GM23338 (cell line): ENCODE measurements at regions not wholly inside any gene's neighbourhood (a gene's known extent, or its start where the extent isn't known, plus 50 kb on each side); places are given as distances from the start of the nearest gene placed in this dataset.

ENCODE experiments used
- ATAC-seq: fragments of 200-7000 bp; cut with Tn5 transposase; 3 replicates; pipeline ENCODE4 v1.9.1; 2020
- DNase-seq: peaks from one replicate; pipeline ENCODE4 v3.0.0-alpha.2; 2015; ENCODE audit warnings: low spot score
- H2AFZ ChIP-seq: fragments of 200-600 bp; sonication (generic); 2 replicates; pipeline ENCODE4 v1.8.0; 2016; ENCODE audit warnings: antibody characterized with exemption, mild to moderate bottlenecking, moderate library complexity
- H3F3A ChIP-seq: fragments of 200-600 bp; sonication (generic); replicated peaks from 2 replicates; pipeline ENCODE4 v1.8.0; 2017; ENCODE audit warnings: antibody characterized with exemption, mixed run types, low read depth
- H3K27ac ChIP-seq: fragments of 200-600 bp; sonication (generic); 2 replicates; pipeline ENCODE4 v1.6.1; 2016; ENCODE audit warnings: low read depth
- H3K27me3 ChIP-seq: fragments of 200-600 bp; sonication (generic); 2 replicates; pipeline ENCODE4 v1.8.0; 2016; ENCODE audit warnings: mild to moderate bottlenecking, mixed run types, moderate library complexity; ENCODE audit not compliant: insufficient read depth
- H3K36me3 ChIP-seq: fragments of 200-600 bp; sonication (generic); 2 replicates; pipeline ENCODE4 v1.8.0; 2016; ENCODE audit warnings: mild to moderate bottlenecking; ENCODE audit not compliant: insufficient read depth
- H3K4me1 ChIP-seq: fragments of 200-600 bp; sonication (generic); 2 replicates; pipeline ENCODE4 v1.8.0; 2016; ENCODE audit warnings: mild to moderate bottlenecking, moderate library complexity; ENCODE audit not compliant: insufficient read depth
- H3K4me2 ChIP-seq: fragments of 200-600 bp; sonication (generic); 2 replicates; pipeline ENCODE4 v1.7.1; 2017; ENCODE audit warnings: mixed run types
- H3K4me3 ChIP-seq: fragments of 200-600 bp; sonication (generic); 2 replicates; pipeline ENCODE4 v1.6.1; 2016; ENCODE audit warnings: mixed run types
- H3K79me2 ChIP-seq: fragments of 200-600 bp; sonication (generic); replicated peaks from 2 replicates; pipeline ENCODE4 v1.8.0; 2017; ENCODE audit warnings: mild to moderate bottlenecking; ENCODE audit not compliant: insufficient read depth
- H3K9me2 ChIP-seq: fragments of 200-600 bp; sonication (generic); 2 replicates; pipeline ENCODE4 v1.8.0; 2017; ENCODE audit not compliant: insufficient read depth
- H4K20me1 ChIP-seq: fragments of 200-600 bp; sonication (generic); replicated peaks from 2 replicates; pipeline ENCODE4 v1.8.0; 2017; ENCODE audit warnings: mild to moderate bottlenecking; ENCODE audit not compliant: insufficient read depth
- H3K27ac Mint-ChIP-seq: 2 replicates; pipeline ENCODE4 v1.8.0; 2020; ENCODE audit warnings: inconsistent platforms, mild to moderate bottlenecking, moderate library complexity, mixed read lengths
- H3K27me3 Mint-ChIP-seq: 3 replicates; pipeline ENCODE4 v1.8.0; 2022; ENCODE audit warnings: low read depth, mild to moderate bottlenecking, moderate library complexity, mixed read lengths, inconsistent platforms; ENCODE audit not compliant: insufficient read depth, poor library complexity
- H3K36me3 Mint-ChIP-seq: 3 replicates; pipeline ENCODE4 v1.8.0; 2021; ENCODE audit warnings: low read depth, mild to moderate bottlenecking, inconsistent platforms, moderate library complexity, mixed read lengths
- H3K4me1 Mint-ChIP-seq: 3 replicates; pipeline ENCODE4 v1.8.0; 2020; ENCODE audit warnings: mild to moderate bottlenecking, inconsistent platforms, mixed read lengths
- H3K4me3 Mint-ChIP-seq: 3 replicates; pipeline ENCODE4 v1.8.0; 2021; ENCODE audit warnings: moderate library complexity, mild to moderate bottlenecking, inconsistent platforms, mixed read lengths
- H3K9me3 Mint-ChIP-seq: 3 replicates; pipeline ENCODE4 v1.8.0; 2020; ENCODE audit warnings: moderate library complexity, mild to moderate bottlenecking, inconsistent platforms, mixed read lengths
- EZH2phosphoT487 ChIP-seq: fragments of 200-600 bp; sonication (generic); IDR thresholded peaks from one replicate; pipeline ENCODE4 v1.8.1; 2018; ENCODE audit warnings: antibody characterized with exemption; ENCODE audit not compliant: unreplicated experiment
- JUNB ChIP-seq: IDR thresholded peaks from one replicate; pipeline ENCODE4 v1.6.1; 2016; ENCODE audit warnings: antibody characterized with exemption; ENCODE audit not compliant: unreplicated experiment
- NANOG ChIP-seq: IDR thresholded peaks from 2 replicates; pipeline ENCODE4 v1.6.1; 2016; ENCODE audit warnings: antibody characterized with exemption, borderline replicate concordance
- POLR2AphosphoS5 ChIP-seq: IDR thresholded peaks from 2 replicates; pipeline ENCODE4 v1.6.1; 2016; ENCODE audit warnings: antibody characterized with exemption, low read depth
- ZNF331 ChIP-seq: fragments of 250-450 bp; sonication (Bioruptor Pico); IDR thresholded peaks from 2 replicates; pipeline ENCODE4 v1.5.0; 2020; ENCODE audit warnings: low read depth, mild to moderate bottlenecking, moderate library complexity
- ZNF462 ChIP-seq: fragments of 250-450 bp; sonication (Bioruptor Pico); IDR thresholded peaks from 2 replicates; pipeline ENCODE4 v1.5.0; 2020; ENCODE audit warnings: mild to moderate bottlenecking, moderate library complexity
- TF ChIP-seq, protein P1 (sequence below): IDR thresholded peaks from one replicate; pipeline ENCODE4 v1.6.1; 2018; ENCODE audit warnings: antibody characterized with exemption; ENCODE audit not compliant: unreplicated experiment
- TF ChIP-seq, protein P2 (sequence below): IDR thresholded peaks from 2 replicates; pipeline ENCODE4 v1.6.1; 2016; ENCODE audit warnings: antibody characterized with exemption

GRCh38 chr5:126677121-126677520 is 76.4 kb downstream of the PHAX start:
- Histone ChIP-seq H3K9me2 (no peaks in the 10 kb centered on the region), H4K20me1 (no peaks in the 10 kb centered on the region), H3K4me2 (no peak overlapping the region), H3K27ac (0 out of 2 replicates have a peak overlapping the region, but pooled peaks have one; percentile 23), H3K4me3 (no peak overlapping the region), H3K4me1 (peaks cover 31% of the 10 kb centered on the region), H3K27me3 (no peaks in the 10 kb centered on the region), H3K36me3 (no peaks in the 10 kb centered on the region), H2AFZ (no peak overlapping the region), H3F3A (no peaks in the 10 kb centered on the region), H3K79me2 (no peaks in the 10 kb centered on the region)
- Mint-ChIP-seq H3K4me1 (peaks cover 46% of the 10 kb centered on the region), H3K4me3 (no peak overlapping the region), H3K9me3 (no peaks in the 10 kb centered on the region), H3K27me3 (peaks cover 7% of the 10 kb centered on the region), H3K36me3 (no peaks in the 10 kb centered on the region; the same call in 2 of the 3 replicates), H3K27ac (no peak overlapping the region)
- TF ChIP-seq EZH2phosphoT487 (no peak), NANOG (no peak), ZNF331 (CRISPR knock-in tag) (no peak), POLR2AphosphoS5 (no peak)
- TF ChIP-seq, protein P1, sequence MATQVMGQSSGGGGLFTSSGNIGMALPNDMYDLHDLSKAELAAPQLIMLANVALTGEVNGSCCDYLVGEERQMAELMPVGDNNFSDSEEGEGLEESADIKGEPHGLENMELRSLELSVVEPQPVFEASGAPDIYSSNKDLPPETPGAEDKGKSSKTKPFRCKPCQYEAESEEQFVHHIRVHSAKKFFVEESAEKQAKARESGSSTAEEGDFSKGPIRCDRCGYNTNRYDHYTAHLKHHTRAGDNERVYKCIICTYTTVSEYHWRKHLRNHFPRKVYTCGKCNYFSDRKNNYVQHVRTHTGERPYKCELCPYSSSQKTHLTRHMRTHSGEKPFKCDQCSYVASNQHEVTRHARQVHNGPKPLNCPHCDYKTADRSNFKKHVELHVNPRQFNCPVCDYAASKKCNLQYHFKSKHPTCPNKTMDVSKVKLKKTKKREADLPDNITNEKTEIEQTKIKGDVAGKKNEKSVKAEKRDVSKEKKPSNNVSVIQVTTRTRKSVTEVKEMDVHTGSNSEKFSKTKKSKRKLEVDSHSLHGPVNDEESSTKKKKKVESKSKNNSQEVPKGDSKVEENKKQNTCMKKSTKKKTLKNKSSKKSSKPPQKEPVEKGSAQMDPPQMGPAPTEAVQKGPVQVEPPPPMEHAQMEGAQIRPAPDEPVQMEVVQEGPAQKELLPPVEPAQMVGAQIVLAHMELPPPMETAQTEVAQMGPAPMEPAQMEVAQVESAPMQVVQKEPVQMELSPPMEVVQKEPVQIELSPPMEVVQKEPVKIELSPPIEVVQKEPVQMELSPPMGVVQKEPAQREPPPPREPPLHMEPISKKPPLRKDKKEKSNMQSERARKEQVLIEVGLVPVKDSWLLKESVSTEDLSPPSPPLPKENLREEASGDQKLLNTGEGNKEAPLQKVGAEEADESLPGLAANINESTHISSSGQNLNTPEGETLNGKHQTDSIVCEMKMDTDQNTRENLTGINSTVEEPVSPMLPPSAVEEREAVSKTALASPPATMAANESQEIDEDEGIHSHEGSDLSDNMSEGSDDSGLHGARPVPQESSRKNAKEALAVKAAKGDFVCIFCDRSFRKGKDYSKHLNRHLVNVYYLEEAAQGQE: no peak
- no peak for ATAC-seq
- no peak for DNase-seq

DNA sequence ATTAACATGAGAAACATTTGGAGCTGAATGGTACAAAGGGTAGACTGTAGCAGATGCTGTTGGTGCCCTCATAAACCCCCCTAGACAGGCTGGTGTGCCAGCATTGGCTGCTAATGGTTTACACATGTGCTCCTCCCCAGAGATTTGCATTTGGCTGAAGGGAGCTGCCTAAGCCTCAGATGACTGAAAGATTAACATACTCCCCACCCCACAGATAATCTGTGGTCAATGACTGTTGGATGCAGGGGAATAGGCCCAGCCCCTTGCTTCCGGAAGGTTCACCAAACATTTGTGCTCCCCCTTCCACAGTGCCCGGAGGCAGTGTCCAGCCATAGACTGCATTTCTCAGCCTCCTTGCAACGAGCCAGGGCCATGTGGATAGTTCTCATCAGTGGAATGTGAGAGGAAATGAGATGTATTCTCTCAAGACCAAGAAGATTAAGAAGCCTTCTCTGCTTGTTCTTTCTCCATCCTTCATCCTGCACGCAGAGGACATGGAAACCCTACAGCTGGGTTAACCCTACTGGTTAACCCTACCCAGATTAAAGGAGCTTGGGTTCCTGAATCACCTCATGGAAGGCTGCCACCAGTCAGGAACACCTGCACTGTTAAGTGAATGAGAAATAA is 79.6 kb downstream of the PHAX start:
- H3K4me1 Mint-ChIP-seq: peaks cover 37% of the 10 kb centered on the region
- peak overlapping the region; percentile 21; the same call in 1 of the 2 replicates for H2AFZ ChIP-seq
- no peaks in the 10 kb centered on the region for H3K79me2 ChIP-seq
- H3K4me1 ChIP-seq: peaks cover 19% of the 10 kb centered on the region; the same call in 1 of the 2 replicates
- no peaks in the 10 kb centered on the region for H3K36me3 Mint-ChIP-seq
- peak overlapping the region; percentile 91; the same call in 1 of the 2 replicates for H3K27ac Mint-ChIP-seq
- peak; percentile 49 for DNase-seq
- H4K20me1 ChIP-seq: no peaks in the 10 kb centered on the region
- TF ChIP-seq ZNF462 (no peak), JUNB (no peak), POLR2AphosphoS5 (peak; percentile 47)
- TF ChIP-seq, protein P2, sequence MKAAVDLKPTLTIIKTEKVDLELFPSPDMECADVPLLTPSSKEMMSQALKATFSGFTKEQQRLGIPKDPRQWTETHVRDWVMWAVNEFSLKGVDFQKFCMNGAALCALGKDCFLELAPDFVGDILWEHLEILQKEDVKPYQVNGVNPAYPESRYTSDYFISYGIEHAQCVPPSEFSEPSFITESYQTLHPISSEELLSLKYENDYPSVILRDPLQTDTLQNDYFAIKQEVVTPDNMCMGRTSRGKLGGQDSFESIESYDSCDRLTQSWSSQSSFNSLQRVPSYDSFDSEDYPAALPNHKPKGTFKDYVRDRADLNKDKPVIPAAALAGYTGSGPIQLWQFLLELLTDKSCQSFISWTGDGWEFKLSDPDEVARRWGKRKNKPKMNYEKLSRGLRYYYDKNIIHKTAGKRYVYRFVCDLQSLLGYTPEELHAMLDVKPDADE: no peak
- peak overlapping the region; percentile 54 for H3K4me2 ChIP-seq
- peaks cover 9% of the 10 kb centered on the region for H3K27me3 Mint-ChIP-seq
- H3K9me3 Mint-ChIP-seq: no peaks in the 10 kb centered on the region; the same call in 2 of the 3 replicates
- no peaks in the 10 kb centered on the region for H3K9me2 ChIP-seq
- no peaks in the 10 kb centered on the region for H3F3A ChIP-seq
- H3K27me3 ChIP-seq: no peaks in the 10 kb centered on the region
- H3K4me3 Mint-ChIP-seq: no peak overlapping the region; the same call in 2 of the 3 replicates
- H3K27ac ChIP-seq: peak overlapping the region; percentile 7; the same call in 1 of the 2 replicates
- ATAC-seq: peak; percentile 65
- no peaks in the 10 kb centered on the region for H3K36me3 ChIP-seq
- no peak overlapping the region for H3K4me3 ChIP-seq
